Natural killer cell (primary cell): ENCODE measurements at regions not wholly inside any gene's neighbourhood (a gene's known extent, or its start where the extent isn't known, plus 50 kb on each side); places are given as distances from the start of the nearest gene placed in this dataset.

ENCODE experiments used
- ATAC-seq, 3 donors: fragments of 150-1000 bp in 2 of 3; fragments of 200-7000 bp in 1 of 3; cut with Tn5 transposase; 1 replicate in 1 of 3; 2 replicates in 2 of 3; pipeline ENCODE4 v1.10.0; 2021; ENCODE audit warnings: mild to moderate bottlenecking in 2 of 3, moderate library complexity in 2 of 3
- DNase-seq, 2 donors: peaks; one replicate each; pipeline versions ENCODE4 v3.0.0 to v3.0.0-alpha.2; 2013 to 2021; ENCODE audit warnings: mixed read lengths in 1 of 2
- H3K27ac ChIP-seq: one replicate; pipeline ENCODE4 v1.5.1; 2013; ENCODE audit warnings: mild to moderate bottlenecking, low read length
- H3K27me3 ChIP-seq: one replicate; pipeline ENCODE4 v1.6.1; 2013; ENCODE audit warnings: low read length; ENCODE audit not compliant: control insufficient read depth, insufficient read depth
- H3K36me3 ChIP-seq: one replicate; pipeline ENCODE4 v1.6.1; 2013; ENCODE audit warnings: low read length; ENCODE audit not compliant: control insufficient read depth, insufficient read depth
- H3K4me1 ChIP-seq: one replicate; pipeline ENCODE4 v1.6.1; 2013; ENCODE audit warnings: low read length; ENCODE audit not compliant: control insufficient read depth, insufficient read depth
- H3K4me3 ChIP-seq: one replicate; pipeline ENCODE4 v1.5.1; 2013; ENCODE audit warnings: low read length
- H3K9me3 ChIP-seq: one replicate; pipeline ENCODE4 v1.6.1; 2013; ENCODE audit warnings: low read length; ENCODE audit not compliant: control insufficient read depth, insufficient read depth
- H3K27ac Mint-ChIP-seq, 2 donors: one replicate each; pipeline ENCODE4 v1.8.0; 2022; ENCODE audit warnings: mild to moderate bottlenecking in 2 of 2, mixed read lengths in 2 of 2, moderate library complexity in 1 of 2
- H3K27me3 Mint-ChIP-seq, 2 donors: one replicate each; pipeline ENCODE4 v1.8.0; 2022; ENCODE audit warnings: low read depth in 2 of 2, mixed read lengths in 2 of 2
- H3K36me3 Mint-ChIP-seq: one replicate; pipeline ENCODE4 v1.8.0; 2022; ENCODE audit warnings: mixed read lengths
- H3K4me1 Mint-ChIP-seq, 2 donors: one replicate each; pipeline ENCODE4 v1.8.0; 2022; ENCODE audit warnings: mixed read lengths in 2 of 2
- H3K4me3 Mint-ChIP-seq: one replicate; pipeline ENCODE4 v1.8.0; 2022; ENCODE audit warnings: mild to moderate bottlenecking, moderate library complexity, mixed read lengths
- H3K9me3 Mint-ChIP-seq, 2 donors: one replicate each; pipeline ENCODE4 v1.8.0; 2022; ENCODE audit warnings: mixed read lengths in 2 of 2
- WGBS: methylation state at CpG from one replicate; pipeline ENCODE4 v1.1.7; 2013; ENCODE audit warnings: missing lambda C conversion rate; ENCODE audit not compliant: insufficient coverage; 5-methylcytosine and 5-hydroxymethylcytosine counted together
- intact Hi-C: fragments of 100-400 bp; cut with micrococcal nuclease; formaldehyde crosslinking; loops from one replicate; pipeline ENCODE4 v1.14.2; 2022
- TF ChIP-seq, protein P1 (sequence below): fragments of 200-600 bp; IDR thresholded peaks from one replicate; pipeline ENCODE4 v1.8.0; 2022; ENCODE audit warnings: antibody characterized with exemption

GRCh38 chr3:141427764-141428163, 59.1 kb upstream of the RASA2 start:
- peaks cover 6% of the 10 kb centered on the region for H3K4me1 ChIP-seq
- ATAC-seq (no peak), DNase-seq (no peak)
- H3K4me3 ChIP-seq, result no peak overlapping the region
- H3K36me3 ChIP-seq, result peaks cover 12% of the 10 kb centered on the region
- no peak overlapping the region for H3K27ac Mint-ChIP-seq
- no peaks in the 10 kb centered on the region for H3K9me3 Mint-ChIP-seq
- WGBS, result 95% methylated on average over 4 of the region's 4 CpGs
- H3K9me3 ChIP-seq, result no peaks in the 10 kb centered on the region
- intact Hi-C loops, result no loop called here
- TF ChIP-seq, protein P1, sequence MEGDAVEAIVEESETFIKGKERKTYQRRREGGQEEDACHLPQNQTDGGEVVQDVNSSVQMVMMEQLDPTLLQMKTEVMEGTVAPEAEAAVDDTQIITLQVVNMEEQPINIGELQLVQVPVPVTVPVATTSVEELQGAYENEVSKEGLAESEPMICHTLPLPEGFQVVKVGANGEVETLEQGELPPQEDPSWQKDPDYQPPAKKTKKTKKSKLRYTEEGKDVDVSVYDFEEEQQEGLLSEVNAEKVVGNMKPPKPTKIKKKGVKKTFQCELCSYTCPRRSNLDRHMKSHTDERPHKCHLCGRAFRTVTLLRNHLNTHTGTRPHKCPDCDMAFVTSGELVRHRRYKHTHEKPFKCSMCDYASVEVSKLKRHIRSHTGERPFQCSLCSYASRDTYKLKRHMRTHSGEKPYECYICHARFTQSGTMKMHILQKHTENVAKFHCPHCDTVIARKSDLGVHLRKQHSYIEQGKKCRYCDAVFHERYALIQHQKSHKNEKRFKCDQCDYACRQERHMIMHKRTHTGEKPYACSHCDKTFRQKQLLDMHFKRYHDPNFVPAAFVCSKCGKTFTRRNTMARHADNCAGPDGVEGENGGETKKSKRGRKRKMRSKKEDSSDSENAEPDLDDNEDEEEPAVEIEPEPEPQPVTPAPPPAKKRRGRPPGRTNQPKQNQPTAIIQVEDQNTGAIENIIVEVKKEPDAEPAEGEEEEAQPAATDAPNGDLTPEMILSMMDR, result no peak
- H3K27ac ChIP-seq, result no peak overlapping the region
- no peaks in the 10 kb centered on the region for H3K27me3 ChIP-seq
- H3K36me3 Mint-ChIP-seq, result no peaks in the 10 kb centered on the region
- peaks cover 40 to 59% of the 10 kb centered on the region in 2 donors for H3K4me1 Mint-ChIP-seq
- H3K4me3 Mint-ChIP-seq, result no peak overlapping the region
- H3K27me3 Mint-ChIP-seq, result no peaks in the 10 kb centered on the region

GRCh38 chr3:141429371-141430035, 57.3 kb upstream of the RASA2 start:
- H3K27ac Mint-ChIP-seq, result peak overlapping the region in 1 of 2 donors; percentile 52
- no peak overlapping the region for H3K4me3 Mint-ChIP-seq
- H3K4me1 Mint-ChIP-seq, result peaks cover 48 to 61% of the 10 kb centered on the region in 2 donors
- Histone ChIP-seq H3K36me3 (peaks cover 10% of the 10 kb centered on the region), H3K27me3 (no peaks in the 10 kb centered on the region), H3K4me1 (peaks cover 6% of the 10 kb centered on the region), H3K27ac (no peak overlapping the region), H3K4me3 (no peak overlapping the region), H3K9me3 (no peaks in the 10 kb centered on the region)
- H3K36me3 Mint-ChIP-seq, result no peaks in the 10 kb centered on the region
- intact Hi-C loops, result no loop called here
- no peaks in the 10 kb centered on the region for H3K27me3 Mint-ChIP-seq
- H3K9me3 Mint-ChIP-seq, result no peaks in the 10 kb centered on the region
- 95% methylated on average over 18 of the region's 18 CpGs for WGBS
- no peak for DNase-seq
- ATAC-seq, result no peak
- TF ChIP-seq, protein P1, result no peak

DNA sequence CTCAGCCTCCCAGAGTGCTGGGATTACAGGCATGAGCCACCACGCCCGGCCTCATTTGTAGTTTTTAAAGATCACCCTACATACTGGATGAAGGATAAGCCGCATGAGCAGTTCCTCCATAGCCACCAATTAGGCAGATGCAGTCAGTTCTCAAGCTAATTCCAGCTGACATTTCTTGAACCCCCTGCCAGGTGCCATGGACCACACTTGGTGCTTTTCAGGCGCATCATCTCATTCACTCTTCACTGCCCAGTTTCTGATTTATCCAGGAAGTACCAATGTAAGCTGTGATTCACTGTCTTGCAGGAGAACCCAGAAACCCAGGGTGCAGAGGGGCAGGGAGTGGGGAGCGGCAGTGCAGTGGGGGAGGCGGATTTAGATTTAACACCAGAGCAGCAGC, 56.5 kb upstream of the RASA2 start:
- Histone ChIP-seq H3K36me3 (peaks cover 10% of the 10 kb centered on the region), H3K27ac (no peak overlapping the region), H3K4me3 (no peak overlapping the region), H3K27me3 (no peaks in the 10 kb centered on the region), H3K4me1 (peaks cover 6% of the 10 kb centered on the region), H3K9me3 (no peaks in the 10 kb centered on the region)
- 96% methylated on average over 6 of the region's 6 CpGs for WGBS
- H3K9me3 Mint-ChIP-seq, result no peaks in the 10 kb centered on the region
- intact Hi-C loops, result no loop called here
- no peaks in the 10 kb centered on the region for H3K27me3 Mint-ChIP-seq
- ATAC-seq (no peak), DNase-seq (no peak)
- no peak overlapping the region for H3K4me3 Mint-ChIP-seq
- peaks cover 44 to 56% of the 10 kb centered on the region in 2 donors for H3K4me1 Mint-ChIP-seq
- TF ChIP-seq, protein P1, result no peak
- no peak overlapping the region for H3K27ac Mint-ChIP-seq
- no peaks in the 10 kb centered on the region for H3K36me3 Mint-ChIP-seq
